Neural crest cell (in vitro differentiated cells): ENCODE measurements at regions not wholly inside any gene's neighbourhood (a gene's known extent, or its start where the extent isn't known, plus 50 kb on each side); places are given as distances from the start of the nearest gene placed in this dataset.
"Not testable (repeated sequence)": the region's sequence is repeated elsewhere in the genome, so short reads cannot be mapped to it uniquely, and the experiment has no call there.

ENCODE experiments used
- DNase-seq: peaks from one replicate; pipeline ENCODE4 v3.0.0; 2021; ENCODE audit warnings: low read depth, mixed read lengths, low spot score
- H3K27ac Mint-ChIP-seq: one replicate; pipeline ENCODE4 v1.8.0; 2021; ENCODE audit warnings: mild to moderate bottlenecking, mixed read lengths; ENCODE audit not compliant: unreplicated experiment
- H3K27me3 Mint-ChIP-seq: 2 replicates; pipeline ENCODE4 v1.8.0; 2021; ENCODE audit warnings: low read depth, mild to moderate bottlenecking, mixed read lengths
- H3K36me3 Mint-ChIP-seq: 2 replicates; pipeline ENCODE4 v1.8.0; 2021; ENCODE audit warnings: low read depth, mild to moderate bottlenecking, mixed read lengths
- H3K4me1 Mint-ChIP-seq: 2 replicates; pipeline ENCODE4 v1.8.0; 2021; ENCODE audit warnings: mixed read lengths
- H3K4me3 Mint-ChIP-seq: one replicate; pipeline ENCODE4 v1.8.0; 2021; ENCODE audit warnings: mild to moderate bottlenecking, mixed read lengths
- H3K9me3 Mint-ChIP-seq: 2 replicates; pipeline ENCODE4 v1.8.0; 2021; ENCODE audit warnings: mixed read lengths
- CTCF ChIP-seq: fragments of 200-600 bp; sonication (generic); conservative IDR thresholded peaks from 2 replicates; pipeline ENCODE4 v1.5.0; 2021; ENCODE audit warnings: antibody characterized with exemption, mild to moderate bottlenecking

- Mint-ChIP-seq H3K4me3 (no peak overlapping the region), H3K27me3 (no peaks in the 10 kb centered on the region), H3K27ac (no peak overlapping the region), H3K4me1 (no peaks in the 10 kb centered on the region), H3K36me3 (no peaks in the 10 kb centered on the region), H3K9me3 (peaks cover 3% of the 10 kb centered on the region)
- DNase-seq = no peak
- no peak for TF ChIP-seq CTCF
Observed at GRCh38 chr16:60611844-60612243, 1424.4 kb downstream of the CDH8 start.

GRCh38 chr16:60608971-60609370 is 1427.3 kb downstream of the CDH8 start:
- no peaks in the 10 kb centered on the region for H3K36me3 Mint-ChIP-seq
- no peak for DNase-seq
- peaks cover 3% of the 10 kb centered on the region for H3K9me3 Mint-ChIP-seq
- TF ChIP-seq CTCF = no peak
- no peak overlapping the region for H3K4me3 Mint-ChIP-seq
- H3K4me1 Mint-ChIP-seq = no peaks in the 10 kb centered on the region
- no peaks in the 10 kb centered on the region for H3K27me3 Mint-ChIP-seq
- no peak overlapping the region for H3K27ac Mint-ChIP-seq

GRCh38 chr16:60605652-60606051 is 1430.6 kb downstream of the CDH8 start:
- not testable (repeated sequence) for H3K4me3 Mint-ChIP-seq, H3K9me3 Mint-ChIP-seq, H3K27me3 Mint-ChIP-seq, H3K36me3 Mint-ChIP-seq, H3K27ac Mint-ChIP-seq, DNase-seq, H3K4me1 Mint-ChIP-seq

GRCh38 chr16:60605176-60605575 is 1431.1 kb downstream of the CDH8 start:
- H3K36me3 Mint-ChIP-seq = no peaks in the 10 kb centered on the region
- no peaks in the 10 kb centered on the region for H3K27me3 Mint-ChIP-seq
- H3K9me3 Mint-ChIP-seq = peaks cover 3% of the 10 kb centered on the region
- no peak overlapping the region for H3K4me3 Mint-ChIP-seq
- H3K4me1 Mint-ChIP-seq = no peaks in the 10 kb centered on the region
- H3K27ac Mint-ChIP-seq = no peak overlapping the region
- TF ChIP-seq CTCF = no peak
- DNase-seq = no peak

- H3K4me1 Mint-ChIP-seq = no peaks in the 10 kb centered on the region
- no peak for TF ChIP-seq CTCF
- H3K27ac Mint-ChIP-seq = no peak overlapping the region
- H3K27me3 Mint-ChIP-seq = no peaks in the 10 kb centered on the region
- H3K36me3 Mint-ChIP-seq = no peaks in the 10 kb centered on the region
- DNase-seq = no peak
- H3K9me3 Mint-ChIP-seq = peaks cover 2% of the 10 kb centered on the region
- no peak overlapping the region for H3K4me3 Mint-ChIP-seq
Observed at GRCh38 chr16:60586493-60586892, 1449.7 kb downstream of the CDH8 start.

- no peaks in the 10 kb centered on the region for H3K4me1 Mint-ChIP-seq
- peaks cover 3% of the 10 kb centered on the region for H3K9me3 Mint-ChIP-seq
- no peak overlapping the region for H3K27ac Mint-ChIP-seq
- no peaks in the 10 kb centered on the region for H3K27me3 Mint-ChIP-seq
- no peak for TF ChIP-seq CTCF
- H3K36me3 Mint-ChIP-seq = no peaks in the 10 kb centered on the region
- no peak overlapping the region for H3K4me3 Mint-ChIP-seq
- no peak for DNase-seq
Observed at GRCh38 chr16:60582528-60582927, 1453.7 kb downstream of the CDH8 start.
